H9 (cell line): ENCODE measurements at regions not wholly inside any gene's neighbourhood (a gene's known extent, or its start where the extent isn't known, plus 50 kb on each side); places are given as distances from the start of the nearest gene placed in this dataset.

Experiments
- DNase-seq: peaks from one replicate; pipeline ENCODE4 v3.0.0-alpha.2; 2017
- H2AFZ ChIP-seq: one replicate; pipeline ENCODE4 v1.6.1; 2013; ENCODE audit warnings: mild to moderate bottlenecking, low read length, control low read depth, moderate library complexity
- H2AK5ac ChIP-seq: 2 replicates; pipeline ENCODE4 v1.6.1; 2013; ENCODE audit warnings: low read length, control low read depth, mixed read lengths; ENCODE audit not compliant: insufficient read length
- H2BK120ac ChIP-seq: one replicate; pipeline ENCODE4 v1.6.1; 2013; ENCODE audit warnings: low read depth, mild to moderate bottlenecking, low read length, control low read depth, inconsistent platforms; ENCODE audit not compliant: poor library complexity, severe bottlenecking
- H2BK12ac ChIP-seq: 2 replicates; pipeline ENCODE4 v1.6.1; 2013; ENCODE audit warnings: low read length, control low read depth, mixed read lengths, low read depth; ENCODE audit not compliant: insufficient read length
- H2BK15ac ChIP-seq: 2 replicates; pipeline ENCODE4 v1.6.1; 2013; ENCODE audit warnings: low read depth, low read length, control low read depth
- H2BK20ac ChIP-seq: one replicate; pipeline ENCODE4 v1.6.1; 2013; ENCODE audit warnings: low read depth, mild to moderate bottlenecking, low read length, control low read depth, inconsistent platforms; ENCODE audit not compliant: poor library complexity, severe bottlenecking
- H2BK5ac ChIP-seq: 2 replicates; pipeline ENCODE4 v1.6.1; 2013; ENCODE audit warnings: low read length, control low read depth, mixed read lengths; ENCODE audit not compliant: insufficient read length
- H3K14ac ChIP-seq: 2 replicates; pipeline ENCODE4 v1.6.1; 2013; ENCODE audit warnings: low read length, control low read depth; ENCODE audit not compliant: insufficient read depth
- H3K18ac ChIP-seq: 2 replicates; pipeline ENCODE4 v1.6.1; 2013; ENCODE audit warnings: low read depth, mild to moderate bottlenecking, mixed read lengths, low read length, control low read depth; ENCODE audit not compliant: insufficient read length
- H3K23ac ChIP-seq: 2 replicates; pipeline ENCODE4 v1.6.1; 2013; ENCODE audit warnings: low read length, control low read depth, mixed read lengths, low read depth; ENCODE audit not compliant: insufficient read length
- H3K23me2 ChIP-seq: 2 replicates; pipeline ENCODE4 v1.6.1; 2013; ENCODE audit warnings: low read depth, mild to moderate bottlenecking, mixed read lengths, low read length, control low read depth; ENCODE audit not compliant: insufficient read length, poor library complexity, severe bottlenecking
- H3K27ac ChIP-seq: 2 replicates; pipeline ENCODE4 v1.5.1; 2013; ENCODE audit warnings: low read length, control low read depth, mixed read lengths, low read depth; ENCODE audit not compliant: insufficient read length
- H3K27me3 ChIP-seq: 2 replicates; pipeline ENCODE4 v1.6.1; 2013; ENCODE audit warnings: low read length, control low read depth, inconsistent platforms; ENCODE audit not compliant: insufficient read depth
- H3K4ac ChIP-seq: 2 replicates; pipeline ENCODE4 v1.6.1; 2013; ENCODE audit warnings: low read depth, mild to moderate bottlenecking, control low read depth, inconsistent platforms, low read length, moderate library complexity
- H3K4me1 ChIP-seq: 2 replicates; pipeline ENCODE4 v1.6.1; 2013; ENCODE audit warnings: low read length, control low read depth, inconsistent platforms; ENCODE audit not compliant: insufficient read depth
- H3K4me2 ChIP-seq: 2 replicates; pipeline ENCODE4 v1.6.1; 2013; ENCODE audit warnings: low read length, control low read depth, mixed read lengths; ENCODE audit not compliant: insufficient read length, insufficient read depth
- H3K56ac ChIP-seq: 2 replicates; pipeline ENCODE4 v1.6.1; 2013; ENCODE audit warnings: low read depth, mild to moderate bottlenecking, mixed read lengths, low read length, control low read depth; ENCODE audit not compliant: insufficient read length
- H3K79me1 ChIP-seq: 2 replicates; pipeline ENCODE4 v1.6.1; 2013; ENCODE audit warnings: low read depth, mild to moderate bottlenecking, moderate library complexity, low read length, control low read depth, inconsistent platforms; ENCODE audit not compliant: insufficient read depth, poor library complexity, severe bottlenecking
- H3K79me2 ChIP-seq: 2 replicates; pipeline ENCODE4 v1.6.1; 2013; ENCODE audit warnings: low read length, control low read depth, inconsistent platforms; ENCODE audit not compliant: insufficient read depth
- H3K9ac ChIP-seq: 2 replicates; pipeline ENCODE4 v1.6.1; 2013; ENCODE audit warnings: low read length, control low read depth, mixed read lengths; ENCODE audit not compliant: insufficient read length; ENCODE audit errors: extremely low read depth
- H3K9me3 ChIP-seq: one replicate; pipeline ENCODE4 v1.6.1; 2013; ENCODE audit warnings: low read depth, low read length, inconsistent platforms; ENCODE audit not compliant: control insufficient read depth
- H3T11ph ChIP-seq: one replicate; pipeline ENCODE4 v1.6.1; 2013; ENCODE audit warnings: mild to moderate bottlenecking, low read length, control low read depth, inconsistent platforms
- H4K20me1 ChIP-seq: one replicate; pipeline ENCODE4 v1.6.1; 2013; ENCODE audit not compliant: control insufficient read depth, insufficient read length, insufficient read depth
- H4K5ac ChIP-seq: 2 replicates; pipeline ENCODE4 v1.6.1; 2013; ENCODE audit warnings: low read depth, mild to moderate bottlenecking, mixed read lengths, low read length, control low read depth; ENCODE audit not compliant: insufficient read length
- H4K8ac ChIP-seq: replicated peaks from 2 replicates; pipeline ENCODE4 v1.6.1; 2013; ENCODE audit warnings: low read length, control low read depth, mixed read lengths, low read depth; ENCODE audit not compliant: insufficient read length
- H4K91ac ChIP-seq: 2 replicates; pipeline ENCODE4 v1.6.1; 2013; ENCODE audit warnings: low read depth, mild to moderate bottlenecking, moderate library complexity, mixed read lengths, low read length, control low read depth; ENCODE audit not compliant: insufficient read length
- H3K27ac Mint-ChIP-seq, 3 experiments: 2 replicates in 2 of 3; 3 replicates in 1 of 3; pipeline ENCODE4 v1.8.0; 2020 to 2021; ENCODE audit warnings: mixed read lengths in 3 of 3, mild to moderate bottlenecking in 1 of 3, moderate library complexity in 1 of 3
- H3K27me3 Mint-ChIP-seq: 2 replicates; pipeline ENCODE4 v1.8.0; 2021; ENCODE audit warnings: low read depth, mild to moderate bottlenecking, moderate library complexity, mixed read lengths
- H3K36me3 Mint-ChIP-seq, 3 experiments: 2 replicates in 2 of 3; 3 replicates in 1 of 3; pipeline ENCODE4 v1.8.0; 2020 to 2021; ENCODE audit warnings: low read depth in 3 of 3, mixed read lengths in 3 of 3; ENCODE audit not compliant: insufficient read depth in 1 of 3
- H3K4me1 Mint-ChIP-seq, 2 experiments: 2 replicates each; pipeline ENCODE4 v1.8.0; 2020; ENCODE audit warnings: mixed read lengths in 2 of 2
- H3K4me3 Mint-ChIP-seq, 2 experiments: 2 replicates in 1 of 2; 3 replicates in 1 of 2; pipeline ENCODE4 v1.8.0; 2020 to 2021; ENCODE audit warnings: mild to moderate bottlenecking in 2 of 2, mixed read lengths in 2 of 2, moderate library complexity in 1 of 2
- H3K9me3 Mint-ChIP-seq, 2 experiments: 2 replicates in 1 of 2; 3 replicates in 1 of 2; pipeline ENCODE4 v1.8.0; 2020; ENCODE audit warnings: mild to moderate bottlenecking in 2 of 2, mixed read lengths in 2 of 2, moderate library complexity in 1 of 2
- WGBS: extraction: QIAGEN DNeasy Blood & Tissue Kit; methylation state at CpG from one replicate; pipeline ENCODE4 v1.1.7; 2013; ENCODE audit warnings: missing lambda C conversion rate, low lambda C conversion rate, mixed read lengths; ENCODE audit not compliant: insufficient read length; ENCODE audit errors: extremely low coverage; 5-methylcytosine and 5-hydroxymethylcytosine counted together
- TF ChIP-seq, protein P1 (sequence below): fragments of 200-600 bp; sonication (generic); conservative IDR thresholded peaks from 3 replicates; pipeline ENCODE4 v1.8.0; 2021; ENCODE audit warnings: antibody characterized with exemption, mild to moderate bottlenecking

DNA sequence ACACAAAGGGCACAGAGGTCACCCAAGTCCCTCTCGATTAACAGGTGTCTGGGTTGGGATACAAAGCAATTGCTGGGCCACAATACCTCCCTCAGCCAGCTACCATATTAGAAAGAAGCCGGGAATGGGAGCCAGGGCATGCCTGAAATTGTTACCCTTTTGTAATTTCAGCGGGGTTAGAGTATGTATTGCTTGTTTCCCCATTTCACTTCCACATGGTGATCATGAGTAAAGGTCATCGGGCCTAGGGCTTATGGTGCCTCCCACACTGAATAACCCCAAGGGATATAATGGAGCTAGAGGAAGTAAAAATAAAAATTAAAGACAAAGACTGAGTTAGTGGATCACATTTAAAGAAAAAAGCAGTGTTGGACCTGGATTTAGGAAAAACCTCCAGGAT lies 437.2 kb upstream of the KLHL29 start:
- no peaks in the 10 kb centered on the region; a peak in 1 of 5 replicates for H3K9me3 Mint-ChIP-seq
- Histone ChIP-seq H3K18ac (no peak overlapping the region), H2BK12ac (no peak overlapping the region), H4K8ac (no peak overlapping the region), H2BK15ac (no peak overlapping the region), H3K4me2 (no peak overlapping the region), H4K91ac (no peak overlapping the region), H4K5ac (no peak overlapping the region), H4K20me1 (no peaks in the 10 kb centered on the region), H3K23ac (no peak overlapping the region), H3K79me2 (no peaks in the 10 kb centered on the region), H3K4me1 (peaks cover 4% of the 10 kb centered on the region; the same call in 1 of the 2 replicates), H3K4ac (no peak overlapping the region), H3K9ac (no peak overlapping the region), H2BK20ac (no peak overlapping the region), H3K27me3 (no peaks in the 10 kb centered on the region), H3K79me1 (no peaks in the 10 kb centered on the region), H3K14ac (no peak overlapping the region), H2BK120ac (no peak overlapping the region), H2AK5ac (no peak overlapping the region), H3K9me3 (no peaks in the 10 kb centered on the region), H2BK5ac (no peak overlapping the region), H3K56ac (no peak overlapping the region), H3K23me2 (no peaks in the 10 kb centered on the region), H2AFZ (no peak overlapping the region), H3T11ph (no peak overlapping the region), H3K27ac (no peak overlapping the region)
- WGBS: no CpG with 5 or more reads among the region's 4 CpGs
- peaks cover 22 to 24% of the 10 kb centered on the region in 2 experiments for H3K4me1 Mint-ChIP-seq
- TF ChIP-seq, protein P1, sequence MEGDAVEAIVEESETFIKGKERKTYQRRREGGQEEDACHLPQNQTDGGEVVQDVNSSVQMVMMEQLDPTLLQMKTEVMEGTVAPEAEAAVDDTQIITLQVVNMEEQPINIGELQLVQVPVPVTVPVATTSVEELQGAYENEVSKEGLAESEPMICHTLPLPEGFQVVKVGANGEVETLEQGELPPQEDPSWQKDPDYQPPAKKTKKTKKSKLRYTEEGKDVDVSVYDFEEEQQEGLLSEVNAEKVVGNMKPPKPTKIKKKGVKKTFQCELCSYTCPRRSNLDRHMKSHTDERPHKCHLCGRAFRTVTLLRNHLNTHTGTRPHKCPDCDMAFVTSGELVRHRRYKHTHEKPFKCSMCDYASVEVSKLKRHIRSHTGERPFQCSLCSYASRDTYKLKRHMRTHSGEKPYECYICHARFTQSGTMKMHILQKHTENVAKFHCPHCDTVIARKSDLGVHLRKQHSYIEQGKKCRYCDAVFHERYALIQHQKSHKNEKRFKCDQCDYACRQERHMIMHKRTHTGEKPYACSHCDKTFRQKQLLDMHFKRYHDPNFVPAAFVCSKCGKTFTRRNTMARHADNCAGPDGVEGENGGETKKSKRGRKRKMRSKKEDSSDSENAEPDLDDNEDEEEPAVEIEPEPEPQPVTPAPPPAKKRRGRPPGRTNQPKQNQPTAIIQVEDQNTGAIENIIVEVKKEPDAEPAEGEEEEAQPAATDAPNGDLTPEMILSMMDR: no peak
- H3K27me3 Mint-ChIP-seq: no peaks in the 10 kb centered on the region
- peaks cover 0 to 3% (median 0%) of the 10 kb centered on the region in 3 experiments; a peak in 2 of 7 replicates for H3K36me3 Mint-ChIP-seq
- no peak for DNase-seq
- H3K27ac Mint-ChIP-seq: no peak overlapping the region
- no peak overlapping the region for H3K4me3 Mint-ChIP-seq
